Inflammatory macrophage treated with lipopolysaccharide for 4 hours (primary cell): ENCODE measurements at regions not wholly inside any gene's neighbourhood (a gene's known extent, or its start where the extent isn't known, plus 50 kb on each side); places are given as distances from the start of the nearest gene placed in this dataset.
A peak's percentile ranks its signal among the peaks of the same experiment; 100 is the strongest.
"Not testable (repeated sequence)": the region's sequence is repeated elsewhere in the genome, so short reads cannot be mapped to it uniquely, and the experiment has no call there.

ENCODE experiments used
- DNase-seq: peaks from one replicate; pipeline ENCODE4 v3.0.0-alpha.2; 2020

DNA sequence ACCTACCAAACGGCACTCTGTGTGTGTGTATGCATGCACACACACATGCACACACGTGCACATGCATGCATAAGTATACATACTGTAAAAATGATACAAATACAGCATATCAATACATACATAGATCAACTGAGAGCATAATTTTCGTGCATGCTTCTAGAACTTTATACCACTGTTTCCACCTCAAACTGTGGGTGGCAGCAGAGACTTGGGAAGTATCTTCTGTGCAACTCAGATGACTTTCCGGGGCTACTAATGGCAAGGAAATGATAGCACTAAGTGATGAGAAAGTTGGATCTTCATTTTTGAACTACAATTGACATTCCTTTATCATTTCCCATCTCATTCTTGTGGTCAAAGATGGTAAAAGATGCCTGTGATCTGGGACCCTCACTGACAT is 570.7 kb downstream of the REEP3 start:
- DNase-seq = no peak

DNA sequence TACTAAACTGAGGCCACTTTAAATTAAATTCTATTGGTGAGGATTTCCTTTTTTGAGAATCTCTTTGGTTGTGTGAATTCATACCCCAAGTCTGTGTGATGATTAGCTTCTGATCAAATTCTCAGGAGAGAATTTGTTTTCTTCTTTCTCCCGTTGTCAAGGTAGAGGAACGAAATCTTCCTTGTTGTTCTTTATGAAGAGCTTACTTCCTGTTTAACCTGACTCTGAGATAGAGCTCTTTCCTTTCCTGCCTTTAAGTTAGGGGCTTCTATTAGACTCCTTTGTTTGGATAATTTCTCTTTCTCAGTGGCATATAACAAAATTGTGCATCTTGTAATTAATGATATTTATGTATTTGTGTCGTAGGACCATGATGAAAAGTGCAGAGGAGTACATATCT is 572.1 kb downstream of the REEP3 start:
- no peak for DNase-seq

DNA sequence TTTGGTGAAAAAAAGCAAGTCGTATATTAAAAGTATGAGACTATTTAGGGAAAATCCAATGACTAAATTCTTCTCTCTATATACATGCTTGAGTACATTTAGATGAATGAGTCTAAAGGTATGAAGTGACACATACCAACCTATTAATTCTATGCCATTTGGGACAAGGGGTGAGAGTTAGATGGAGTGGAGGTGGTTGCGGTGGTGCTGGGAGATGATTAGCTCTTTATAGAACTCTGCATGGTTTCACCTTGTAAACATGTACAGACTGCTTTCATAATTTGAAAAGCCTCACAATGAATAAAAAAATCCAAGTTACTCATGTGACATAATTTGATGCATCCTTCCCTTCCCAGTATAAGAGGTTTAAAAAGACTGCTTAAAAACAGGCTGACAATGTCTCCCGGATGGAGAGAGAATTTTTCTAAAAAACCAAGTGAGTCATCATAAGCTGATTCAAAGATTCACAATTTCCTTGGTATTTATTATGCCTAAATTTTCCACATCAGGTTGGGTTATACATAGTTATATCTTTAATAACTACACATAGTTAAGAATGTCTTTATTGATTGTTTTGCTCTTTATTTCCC is 572.8 kb downstream of the REEP3 start:
- no peak for DNase-seq

DNA sequence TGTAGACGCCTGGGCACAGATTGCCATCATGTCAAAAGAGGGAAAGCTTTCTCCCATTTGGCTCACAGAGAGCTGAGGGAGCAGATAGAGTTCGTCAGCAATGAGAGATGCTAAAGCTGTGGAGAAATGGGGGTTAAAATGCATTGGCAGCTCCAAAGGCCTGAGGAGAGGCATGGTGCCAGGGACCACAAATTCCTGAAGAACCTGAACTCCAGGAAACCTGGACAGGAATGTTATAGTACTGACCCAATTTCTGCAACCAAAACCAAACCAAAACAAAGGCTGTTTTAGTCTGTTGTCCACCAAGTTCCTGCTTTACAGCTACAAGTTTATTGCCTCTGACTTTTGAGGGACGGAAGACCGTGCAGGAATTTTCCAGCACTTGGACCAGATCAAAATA is 575.7 kb downstream of the REEP3 start:
- no peak for DNase-seq

DNA sequence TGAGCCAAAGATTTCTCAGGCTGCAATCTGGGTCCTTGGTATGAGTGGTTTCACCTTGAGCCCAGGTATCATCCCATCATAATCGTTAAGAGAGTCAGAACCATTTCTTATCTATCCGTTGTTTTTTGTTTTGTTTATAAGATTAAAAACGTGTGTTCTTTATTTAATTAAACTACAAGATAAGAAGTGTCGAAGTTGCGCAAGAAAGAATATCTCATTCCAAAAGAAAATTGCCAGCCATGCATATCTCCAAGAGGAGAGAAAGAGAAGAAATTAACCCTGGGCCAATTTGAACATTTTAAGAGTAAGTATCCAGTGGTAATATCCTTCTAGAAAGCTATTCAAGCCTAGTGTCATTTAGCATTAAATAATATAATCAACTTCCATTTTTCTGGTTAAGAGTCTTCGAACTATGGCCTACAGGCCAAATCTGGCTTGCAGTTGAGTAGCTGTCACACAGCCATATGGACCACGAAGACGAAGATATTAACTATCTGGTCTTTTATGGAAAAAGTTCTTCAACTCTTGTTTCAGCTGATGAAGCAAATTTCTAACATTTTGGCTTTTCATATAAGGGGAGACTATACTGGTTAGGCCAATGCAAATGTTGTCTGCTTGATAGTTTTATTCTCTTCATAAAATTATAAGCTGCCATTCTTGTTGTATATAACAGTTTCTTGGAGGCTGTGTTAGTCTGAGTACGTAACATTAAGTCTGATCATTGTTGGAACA is 576.4 kb downstream of the REEP3 start:
- no peak for DNase-seq

DNA sequence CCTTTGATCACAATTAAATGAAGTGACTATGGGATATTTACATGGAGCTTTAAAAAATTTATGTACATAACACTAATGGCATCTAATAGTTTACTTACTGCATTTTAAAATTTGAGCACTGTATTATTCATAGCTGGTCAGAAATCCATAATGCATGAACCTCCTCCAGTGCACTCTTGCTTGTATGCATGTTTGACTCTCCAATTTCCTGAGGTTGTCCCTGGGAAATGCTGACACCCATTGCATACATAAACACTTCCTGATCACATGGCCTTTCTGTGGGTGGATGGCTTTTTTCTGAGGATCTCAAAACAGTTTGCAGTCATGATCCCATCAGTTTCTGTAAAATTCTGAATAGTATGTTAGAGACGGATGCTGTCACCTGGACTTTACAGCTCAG is 577.8 kb downstream of the REEP3 start:
- DNase-seq = no peak

DNA sequence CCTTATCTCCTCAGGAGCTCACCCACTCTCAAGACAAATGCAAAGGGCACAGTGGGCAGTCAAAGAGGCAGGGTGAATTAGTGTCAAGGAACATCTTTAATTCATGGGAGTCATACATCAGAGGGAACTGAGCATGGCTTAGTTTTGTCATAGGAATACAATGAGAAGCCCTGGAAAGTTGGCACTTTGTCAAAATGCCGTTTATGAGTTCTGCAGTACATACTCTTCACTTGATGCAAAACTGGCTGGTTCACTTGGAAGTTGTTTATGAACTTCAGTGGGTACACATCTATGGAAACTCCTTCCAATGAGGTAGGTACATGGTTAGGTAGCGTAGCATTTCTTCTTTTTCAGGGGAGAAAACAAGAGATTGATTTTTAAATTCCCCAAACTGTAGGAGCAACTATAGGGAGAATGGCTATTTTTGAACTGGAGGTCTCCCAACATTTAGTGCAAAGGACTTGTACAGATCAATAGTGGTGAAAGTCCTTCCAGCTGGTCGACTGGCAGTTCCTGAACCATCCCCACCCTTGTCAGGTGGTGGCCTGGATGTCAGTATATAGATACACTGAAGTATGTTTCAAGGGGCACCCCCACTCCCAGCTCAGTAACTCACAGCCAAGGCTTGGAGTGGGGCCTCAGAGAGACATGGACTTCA is 580.5 kb downstream of the REEP3 start:
- no peak for DNase-seq

DNA sequence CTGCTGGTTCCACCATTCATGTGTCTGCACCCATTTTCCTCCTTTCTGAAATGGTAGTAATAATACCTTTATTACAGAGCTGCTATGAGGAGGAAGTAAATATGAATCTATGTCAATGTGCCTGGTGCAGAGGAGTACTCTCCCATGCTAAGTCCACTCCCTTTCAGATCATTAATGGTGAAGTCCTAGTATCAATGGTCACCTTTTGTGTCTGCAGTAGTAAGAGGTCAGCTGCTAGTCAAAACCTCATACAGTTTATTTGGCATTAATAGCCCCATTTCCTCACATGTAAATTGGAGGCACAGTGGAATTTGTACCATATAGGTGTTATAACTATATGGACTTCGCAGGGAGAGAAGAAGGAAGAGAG is 581.0 kb downstream of the REEP3 start:
- no peak for DNase-seq

DNA sequence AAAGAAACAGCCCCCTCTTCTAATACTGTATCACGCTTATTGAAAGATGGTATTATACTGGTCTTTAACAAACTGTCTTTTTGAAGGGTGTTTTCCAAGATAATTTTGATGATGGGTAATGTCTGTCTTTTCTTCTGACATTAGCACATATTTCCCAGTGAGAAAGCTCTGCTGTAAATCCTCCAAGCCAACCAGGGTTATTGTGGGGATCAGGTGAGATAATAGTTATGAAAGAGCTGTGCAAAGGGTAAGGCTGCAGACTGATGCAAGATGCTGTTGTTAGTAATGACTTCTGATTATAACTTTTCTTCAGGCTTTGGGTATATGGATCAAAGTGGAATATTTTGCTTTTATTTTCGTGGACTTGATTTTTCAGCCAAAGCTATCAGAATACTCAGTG is 581.7 kb downstream of the REEP3 start:
- no peak for DNase-seq

DNA sequence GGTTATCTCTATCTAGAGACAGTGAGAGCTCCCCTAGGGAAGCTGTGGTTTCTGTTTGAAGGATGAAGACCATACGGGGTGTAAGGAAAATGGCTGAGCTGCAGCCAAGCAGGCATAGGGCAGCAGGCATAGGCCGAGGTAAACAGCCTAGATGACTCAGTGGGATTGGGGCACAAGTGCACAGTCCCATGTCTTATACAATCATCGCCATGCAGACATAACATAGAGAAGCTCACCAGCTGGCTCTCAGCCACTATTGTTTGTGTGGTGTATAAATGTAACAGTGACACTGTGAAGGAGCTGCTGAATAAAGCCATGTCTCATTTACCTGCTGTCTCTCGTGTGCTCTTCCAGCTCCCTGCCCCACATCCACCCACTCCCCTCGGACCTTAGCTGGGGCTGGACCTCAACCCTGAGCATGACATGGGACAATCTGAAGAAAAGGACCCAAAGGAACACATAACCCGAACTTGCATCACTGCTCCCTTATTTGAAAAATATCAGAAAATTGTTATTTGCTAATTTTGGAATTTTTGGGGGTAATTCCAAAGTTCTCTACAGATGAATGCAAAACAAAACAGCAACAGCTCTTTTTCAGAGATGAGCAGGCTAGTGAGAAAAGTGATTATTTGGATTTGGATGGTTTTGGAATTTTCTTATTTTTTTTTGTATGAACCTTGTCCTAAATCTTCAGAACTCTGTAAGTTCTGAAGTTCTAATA is 582.7 kb downstream of the REEP3 start:
- no peak for DNase-seq

DNA sequence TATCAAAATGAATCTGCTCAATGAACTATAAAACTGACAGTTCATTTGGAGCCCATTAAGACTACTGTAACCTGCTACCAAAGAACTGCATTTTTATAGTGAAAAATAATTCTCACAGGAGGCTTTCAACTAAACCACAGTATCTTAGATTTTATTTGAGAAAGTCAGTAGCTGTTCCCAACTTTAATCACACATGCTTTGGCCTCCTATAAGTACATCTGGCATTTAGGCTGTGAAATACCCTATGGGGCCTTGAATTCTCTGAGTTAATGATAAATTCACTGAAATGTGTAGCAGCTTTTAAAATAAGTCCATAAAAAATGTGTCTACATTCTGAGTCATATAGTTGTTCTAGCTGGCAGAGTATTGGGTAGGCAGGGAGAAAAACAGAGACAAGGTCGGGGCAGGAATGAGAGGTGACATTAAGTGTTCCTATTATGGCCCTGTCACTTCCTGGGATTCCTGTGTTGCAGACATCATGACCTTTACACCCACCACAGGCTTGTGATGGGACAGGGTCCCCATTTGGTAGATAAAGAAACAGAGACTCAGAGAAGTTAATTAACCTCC is 588.8 kb downstream of the REEP3 start:
- no peak for DNase-seq

DNA sequence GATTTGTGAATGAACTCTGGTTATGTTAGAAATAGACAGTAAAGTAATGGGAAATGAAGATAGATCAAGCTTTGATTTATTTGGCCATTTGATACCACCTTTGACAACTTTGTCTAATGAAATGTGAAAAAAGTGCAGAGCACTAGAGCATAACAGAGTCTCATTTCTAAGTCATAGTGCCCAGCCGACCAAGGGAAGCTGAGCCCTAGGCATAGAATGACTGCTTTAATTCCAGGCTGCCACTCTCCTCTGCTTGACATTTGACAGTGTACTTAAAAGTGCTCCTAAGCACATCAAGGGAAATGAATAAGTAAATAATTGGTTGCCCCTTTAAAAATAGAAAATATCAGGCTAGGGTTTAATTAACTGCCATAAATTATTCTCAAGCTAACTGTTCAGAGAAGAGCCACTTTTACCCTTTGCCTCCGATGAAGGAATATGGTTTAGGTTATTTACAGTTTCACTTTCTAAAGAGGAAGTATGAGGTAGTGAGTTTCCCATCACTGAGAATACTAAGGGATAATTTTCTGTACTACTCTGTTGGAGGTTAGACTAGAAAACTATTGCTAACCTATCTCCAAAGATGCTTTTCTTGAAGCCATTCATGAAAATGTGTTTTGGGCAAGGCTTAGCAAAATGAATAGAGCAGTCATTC is 591.6 kb downstream of the REEP3 start:
- peak; percentile 40 for DNase-seq

DNA sequence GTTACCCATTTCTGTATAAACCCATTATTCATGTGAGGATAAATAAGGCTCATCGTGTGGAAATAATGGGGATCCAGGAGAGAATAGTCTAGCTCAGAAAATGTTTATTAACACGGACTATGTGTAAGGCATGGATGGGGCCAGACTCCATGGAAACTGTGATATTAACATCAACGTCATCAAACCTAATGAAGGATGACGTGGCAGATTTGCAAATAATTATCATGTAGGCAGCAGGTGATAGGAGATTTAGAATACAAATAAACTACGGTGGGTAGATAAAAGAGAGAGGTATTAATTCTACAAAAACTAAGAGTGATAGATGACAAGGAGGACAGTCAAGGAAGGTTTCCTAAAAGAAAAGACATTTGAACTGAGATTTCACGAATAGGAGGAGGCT is 592.2 kb downstream of the REEP3 start:
- DNase-seq = no peak

DNA sequence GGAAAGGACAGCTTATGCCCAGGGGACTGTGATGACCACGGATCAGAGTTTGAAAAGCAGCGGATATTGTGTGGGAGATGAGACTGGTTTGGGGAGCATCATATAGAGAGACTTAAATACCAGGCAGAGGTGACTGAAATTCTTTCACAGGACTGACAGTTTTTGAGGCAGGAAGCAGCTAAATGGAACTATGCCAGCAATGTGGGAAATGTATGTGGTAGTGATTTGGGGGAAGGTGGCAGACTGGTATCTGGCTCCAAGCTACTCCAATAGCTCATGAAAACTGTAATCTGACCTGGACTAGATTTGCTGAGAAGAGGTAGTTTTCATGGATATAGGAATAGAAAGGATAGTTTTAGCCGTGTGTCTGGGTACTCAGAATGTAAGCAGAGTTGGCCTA is 592.6 kb downstream of the REEP3 start:
- no peak for DNase-seq

DNA sequence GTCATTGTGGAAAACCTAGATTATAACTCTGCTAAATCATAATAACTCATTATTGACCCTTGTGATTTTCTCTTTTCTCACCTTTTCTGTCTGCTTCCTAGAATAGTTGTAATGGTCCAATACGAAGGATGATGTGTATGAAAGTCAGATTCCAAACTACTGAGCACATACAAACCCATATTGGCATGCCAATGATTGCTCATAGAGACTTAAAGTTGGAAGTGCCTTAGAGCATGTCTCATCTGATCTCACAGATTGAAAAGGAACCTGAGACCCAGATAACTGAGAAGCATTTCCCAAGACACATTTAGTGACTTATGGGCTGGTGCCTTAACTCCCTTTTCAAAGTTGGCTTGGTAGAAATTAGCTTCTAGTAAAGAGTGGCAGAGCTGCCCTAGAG is 594.3 kb downstream of the REEP3 start:
- no peak for DNase-seq

DNA sequence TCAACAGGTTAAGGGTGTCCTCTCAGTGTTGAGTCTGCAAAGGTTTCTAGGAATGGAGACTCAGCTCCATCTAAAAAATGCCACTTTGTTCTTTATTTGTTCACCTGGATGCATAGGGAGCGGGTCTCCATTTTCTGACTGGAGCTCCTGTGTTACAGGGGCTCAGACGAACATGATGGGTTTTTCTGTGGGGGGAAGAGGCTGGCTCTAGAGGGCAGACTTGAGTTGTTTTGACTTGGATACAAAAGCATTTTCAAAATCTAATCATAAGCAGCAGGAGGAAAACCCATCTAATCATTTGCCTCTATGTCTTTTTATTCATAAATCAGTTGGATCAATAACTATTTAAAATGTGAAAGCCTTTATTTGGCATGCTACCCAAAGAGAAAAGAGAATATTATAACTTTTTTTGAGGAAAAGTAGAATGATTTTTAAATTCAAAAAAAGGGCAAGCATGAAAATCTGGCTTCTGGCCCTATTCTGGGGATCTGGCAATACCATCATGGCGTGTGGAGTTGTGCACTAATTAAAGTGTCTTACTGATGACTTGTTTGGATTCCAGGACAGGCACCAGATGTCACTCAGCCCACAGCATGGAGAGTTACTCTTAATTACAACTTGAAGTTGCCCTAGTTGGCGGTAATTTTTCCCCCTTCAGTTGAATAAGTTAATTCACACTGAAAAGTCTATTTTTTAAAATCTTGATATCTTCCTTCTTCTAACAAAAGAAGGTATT is 594.9 kb downstream of the REEP3 start:
- no peak for DNase-seq

DNA sequence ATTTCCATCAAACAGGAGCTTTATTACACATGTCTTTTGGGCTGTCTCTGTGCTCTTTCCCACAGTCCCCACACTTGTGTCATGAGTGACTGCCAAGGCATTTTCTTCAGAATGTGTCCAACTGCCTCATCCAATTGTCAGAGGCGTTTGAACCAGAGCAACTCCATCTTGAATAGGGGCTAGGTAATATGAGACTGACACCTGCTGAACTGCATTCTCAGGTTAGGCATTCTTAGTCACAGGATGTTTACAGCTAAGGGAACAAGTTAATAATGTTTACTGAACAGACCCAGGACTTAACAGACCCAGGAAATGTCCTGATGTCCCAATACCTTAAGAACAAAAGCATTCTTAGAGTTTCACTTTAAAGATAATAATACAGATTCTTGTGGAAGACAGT is 595.5 kb downstream of the REEP3 start:
- DNase-seq = no peak

DNA sequence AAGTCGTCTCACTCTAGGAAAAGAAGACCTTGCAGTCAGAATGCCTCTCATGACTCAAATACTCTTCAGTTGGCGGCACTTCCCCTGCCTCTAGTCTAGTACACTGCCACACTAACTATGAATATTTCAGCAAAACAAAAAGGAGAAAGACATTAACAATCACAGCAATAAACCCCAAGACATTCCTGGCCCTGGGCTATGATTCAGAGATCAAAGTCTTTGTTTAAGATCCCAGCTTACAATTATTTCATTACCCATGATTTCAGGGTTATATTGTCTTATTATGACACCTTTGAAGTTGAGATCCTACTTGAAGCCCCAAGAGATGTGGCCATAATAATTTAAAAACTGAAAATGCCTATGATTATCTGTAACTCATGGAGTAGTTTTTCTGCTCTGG is 597.5 kb downstream of the REEP3 start:
- DNase-seq = no peak

DNA sequence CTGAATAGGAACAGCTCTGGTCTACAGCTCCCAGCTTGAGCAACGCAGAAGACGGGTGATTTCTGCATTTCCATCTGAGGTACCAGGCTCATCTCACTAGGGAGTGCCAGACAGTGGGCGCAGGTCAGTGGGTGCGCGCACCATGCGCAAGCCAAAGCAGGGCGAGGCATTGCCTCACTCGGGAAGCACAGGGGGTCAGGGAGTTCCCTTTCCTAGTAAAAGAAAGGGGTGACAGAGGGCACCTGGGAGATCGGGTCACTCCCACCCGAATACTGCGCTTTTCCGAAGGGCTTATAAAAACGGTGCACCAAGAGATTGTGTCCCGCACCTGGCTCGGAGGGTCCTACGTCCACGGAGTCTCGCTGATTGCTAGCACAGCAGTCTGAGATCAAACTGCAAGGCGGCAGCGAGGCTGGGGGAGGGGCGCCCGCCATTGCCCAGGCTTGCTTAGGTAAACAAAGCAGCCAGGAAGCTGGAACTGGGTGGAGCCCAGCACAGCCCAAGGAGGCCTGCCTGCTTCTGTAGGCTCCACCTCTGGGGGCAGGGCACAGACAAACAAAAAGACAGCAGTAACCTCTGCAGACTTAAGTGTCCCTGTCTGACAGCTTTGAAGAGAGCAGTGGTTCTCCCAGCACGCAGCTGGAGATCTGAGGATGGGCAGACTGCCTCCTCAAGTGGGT is 599.2 kb downstream of the REEP3 start:
- DNase-seq = not testable (repeated sequence)

DNA sequence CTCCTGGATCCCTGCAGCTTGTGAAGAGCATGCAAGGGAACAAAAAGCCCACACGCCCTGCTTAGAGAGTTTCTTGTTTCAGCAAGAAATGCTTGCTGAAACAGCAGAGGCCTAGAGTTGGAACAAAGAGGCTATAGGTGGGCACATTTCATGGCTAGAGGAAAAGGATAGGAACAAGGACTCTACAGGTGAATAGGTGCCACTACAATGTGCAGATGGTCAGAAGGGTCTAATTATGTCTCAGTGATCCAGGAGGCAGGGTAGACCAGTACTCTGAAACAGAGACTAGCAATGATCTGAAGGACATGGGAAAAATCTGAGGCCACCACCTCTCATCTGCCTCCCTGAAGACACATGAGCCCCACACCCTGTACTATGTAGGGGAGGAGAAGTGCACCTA is 609.0 kb downstream of the REEP3 start:
- DNase-seq = no peak

DNA sequence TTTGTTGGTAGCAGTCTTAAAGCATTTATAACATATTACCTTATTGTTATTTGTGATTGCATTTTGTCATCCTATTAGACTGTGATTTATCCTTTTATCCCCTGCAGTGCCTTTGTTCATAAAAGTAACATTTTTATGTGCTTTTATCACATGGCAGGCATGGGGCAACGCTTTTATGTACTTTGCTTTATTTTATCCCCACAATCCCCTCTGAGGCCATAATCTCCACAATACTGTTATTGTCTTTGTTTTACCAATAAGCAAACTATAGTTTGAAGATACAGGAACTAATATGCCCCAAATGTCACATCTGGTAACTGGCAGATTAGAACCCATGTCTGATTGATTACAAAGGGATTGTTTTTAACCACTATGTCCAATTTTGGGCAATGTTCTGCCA is 613.5 kb downstream of the REEP3 start:
- DNase-seq = no peak

DNA sequence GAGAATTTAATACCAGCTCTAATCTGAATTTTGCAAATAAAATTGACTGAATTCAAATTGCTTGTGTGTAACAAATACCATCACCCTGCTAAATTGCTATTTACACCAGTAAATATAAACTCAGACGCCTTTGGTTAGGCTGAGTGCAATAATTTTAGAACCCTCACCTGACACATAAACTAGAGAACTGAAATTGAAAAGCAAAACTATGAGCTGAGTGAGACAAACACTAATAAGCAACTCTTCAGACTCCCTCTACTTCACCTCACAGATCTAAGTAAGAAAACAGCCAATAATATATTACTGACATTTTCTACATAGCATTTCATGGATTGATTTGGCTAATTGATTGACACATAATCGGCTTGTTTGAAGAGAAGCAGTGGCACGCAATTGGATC is 621.2 kb downstream of the REEP3 start:
- no peak for DNase-seq
